ENCODE measurements at regions not wholly inside any gene's neighbourhood (a gene's known extent, or its start where the extent isn't known, plus 50 kb on each side); places are given as distances from the start of the nearest gene placed in this dataset.
"Not testable (repeated sequence)": the region's sequence is repeated elsewhere in the genome, so short reads cannot be mapped to it uniquely, and the experiment has no call there.

DNA sequence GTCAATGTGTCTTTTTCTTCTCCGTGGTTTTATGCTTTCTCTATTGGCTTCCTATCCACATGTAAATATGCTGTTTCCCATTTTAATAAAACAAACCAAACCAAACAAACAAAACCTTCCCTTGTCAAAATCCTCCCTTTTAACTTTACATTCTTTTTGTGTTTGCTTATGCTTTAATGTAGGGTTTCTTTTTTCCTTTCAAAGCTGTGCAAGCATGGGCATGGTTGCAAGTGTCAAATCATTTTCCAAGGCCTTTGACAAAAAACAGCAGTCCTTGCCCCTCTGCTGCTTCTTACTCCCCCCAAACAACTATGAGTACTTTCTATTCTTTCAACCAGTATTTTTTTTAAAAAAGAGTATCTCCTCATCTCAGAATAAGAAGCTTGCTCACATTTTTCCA, 66.0 kb upstream of the ACYP2 start:
- Mint-ChIP-seq H3K27ac (no peak overlapping the region), H3K9me3 (peaks cover 6% of the 10 kb centered on the region), H3K36me3 (peaks cover 9% of the 10 kb centered on the region), H3K4me1 (ENCODE audit: low read depth) (peaks cover 30% of the 10 kb centered on the region), H3K27me3 (no peaks in the 10 kb centered on the region), H3K4me3 (no peak overlapping the region)
- CTCF ChIA-PET: interaction anchor here (0.6 kb wide), 1 partner anchor 160 kb away, joined by 4 read pairs; no protein-coding TSS in a partner anchor
- POLR2A ChIA-PET: no interaction called here
- no peak for DNase-seq
- intact Hi-C loops (cut with micrococcal nuclease): no loop called here

GRCh38 chr2:54048896-54049295, 66.5 kb upstream of the ACYP2 start:
- H3K36me3 Mint-ChIP-seq; H3K4me3 Mint-ChIP-seq; H3K9me3 Mint-ChIP-seq; DNase-seq; H3K27ac Mint-ChIP-seq; intact Hi-C loops (cut with micrococcal nuclease); H3K27me3 Mint-ChIP-seq; POLR2A ChIA-PET: not testable (repeated sequence)
- peaks cover 26% of the 10 kb centered on the region for H3K4me1 Mint-ChIP-seq (ENCODE audit: low read depth)
- CTCF ChIA-PET: interaction anchor here (0.6 kb wide), 1 partner anchor 159 kb away, joined by 4 read pairs; no protein-coding TSS in a partner anchor

DNA sequence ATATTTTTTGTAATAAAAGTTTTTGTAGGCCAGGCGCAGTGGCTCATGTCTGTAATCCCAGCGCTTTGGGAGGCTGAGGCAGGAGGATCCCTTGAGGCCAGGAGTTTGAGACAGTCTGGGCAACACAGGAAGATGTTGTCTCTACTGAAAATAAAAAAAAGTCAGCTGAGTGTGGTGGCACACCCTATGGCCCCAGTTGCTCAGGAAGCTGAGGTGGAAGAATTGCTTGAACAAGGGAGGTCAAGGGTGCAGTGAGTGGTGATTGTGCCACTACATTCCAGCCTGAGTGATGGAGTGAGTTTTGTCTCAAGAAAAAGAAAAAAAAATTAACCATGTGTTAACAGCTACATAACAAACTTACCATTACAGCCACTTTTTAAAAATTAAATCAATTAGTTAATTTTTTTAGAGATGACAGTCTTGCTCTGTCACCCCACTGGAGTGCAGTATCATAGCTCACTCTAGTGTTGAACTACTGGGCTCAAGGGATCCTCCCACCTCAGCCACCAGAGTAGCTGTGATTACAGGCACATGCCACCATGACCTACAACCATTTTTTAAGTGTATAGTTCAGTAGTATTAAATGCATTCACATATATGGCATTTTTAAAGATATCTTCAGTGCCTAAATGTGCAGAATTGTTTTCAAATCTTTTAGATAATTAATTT, 67.2 kb upstream of the ACYP2 start:
- H3K4me3 Mint-ChIP-seq: no peak overlapping the region
- no peaks in the 10 kb centered on the region for H3K27me3 Mint-ChIP-seq
- DNase-seq: peak; percentile 18
- ChIA-PET POLR2A (no interaction called here), CTCF (no interaction called here)
- intact Hi-C loops (cut with micrococcal nuclease): no loop called here
- peaks cover 19% of the 10 kb centered on the region for H3K4me1 Mint-ChIP-seq (ENCODE audit: low read depth)
- peaks cover 6% of the 10 kb centered on the region for H3K9me3 Mint-ChIP-seq
- peaks cover 9% of the 10 kb centered on the region for H3K36me3 Mint-ChIP-seq
- no peak overlapping the region for H3K27ac Mint-ChIP-seq

DNA sequence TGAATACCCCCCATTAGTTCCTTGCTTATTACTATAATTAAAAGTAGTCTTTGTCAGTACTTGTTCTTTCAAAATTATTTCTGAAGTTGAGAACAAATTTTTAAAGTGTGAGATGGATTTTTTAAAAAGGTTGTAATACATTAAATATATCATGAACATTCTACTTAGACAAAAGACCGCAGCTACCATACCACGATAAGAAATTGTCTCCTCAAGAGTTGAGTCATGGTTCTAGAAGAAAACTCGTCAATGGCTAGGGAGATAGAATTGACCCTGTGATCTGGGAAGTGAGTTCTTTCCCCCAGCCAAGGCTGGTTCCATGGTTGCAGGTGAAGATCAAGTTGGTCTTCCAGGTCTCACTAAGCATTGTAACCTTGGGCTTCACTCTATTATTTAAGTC, 67.8 kb upstream of the ACYP2 start:
- peaks cover 9% of the 10 kb centered on the region for H3K36me3 Mint-ChIP-seq
- H3K4me1 Mint-ChIP-seq (ENCODE audit: low read depth): peaks cover 15% of the 10 kb centered on the region
- intact Hi-C loops (cut with micrococcal nuclease): no loop called here
- DNase-seq: no peak
- POLR2A ChIA-PET: no interaction called here
- no peak overlapping the region for H3K4me3 Mint-ChIP-seq
- H3K27ac Mint-ChIP-seq: no peak overlapping the region
- CTCF ChIA-PET: no interaction called here
- H3K27me3 Mint-ChIP-seq: no peaks in the 10 kb centered on the region
- peaks cover 6% of the 10 kb centered on the region for H3K9me3 Mint-ChIP-seq

DNA sequence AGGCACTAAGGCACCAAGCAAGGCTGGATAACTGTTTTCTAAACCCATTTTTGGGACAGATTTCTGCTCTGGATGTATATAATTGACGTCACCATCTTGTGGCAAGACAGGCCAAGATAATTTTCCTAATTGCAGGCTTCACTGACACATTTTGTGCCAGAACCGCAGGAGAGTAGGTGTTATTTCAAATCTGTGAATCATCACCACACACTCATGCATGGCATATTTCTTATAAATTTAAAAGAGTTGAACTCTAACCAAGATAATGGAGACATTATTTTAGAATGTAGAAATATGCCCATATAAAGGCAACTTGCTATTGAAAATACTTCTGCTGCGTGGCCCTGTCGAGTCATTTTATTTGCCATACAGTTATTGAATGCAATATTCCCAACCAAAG, 68.3 kb upstream of the ACYP2 start:
- intact Hi-C loops (cut with micrococcal nuclease): no loop called here
- Mint-ChIP-seq H3K9me3 (peaks cover 6% of the 10 kb centered on the region), H3K27ac (no peak overlapping the region), H3K4me3 (no peak overlapping the region), H3K27me3 (no peaks in the 10 kb centered on the region), H3K4me1 (ENCODE audit: low read depth) (peaks cover 15% of the 10 kb centered on the region), H3K36me3 (peaks cover 9% of the 10 kb centered on the region)
- ChIA-PET POLR2A (no interaction called here), CTCF (no interaction called here)
- no peak for DNase-seq

DNA sequence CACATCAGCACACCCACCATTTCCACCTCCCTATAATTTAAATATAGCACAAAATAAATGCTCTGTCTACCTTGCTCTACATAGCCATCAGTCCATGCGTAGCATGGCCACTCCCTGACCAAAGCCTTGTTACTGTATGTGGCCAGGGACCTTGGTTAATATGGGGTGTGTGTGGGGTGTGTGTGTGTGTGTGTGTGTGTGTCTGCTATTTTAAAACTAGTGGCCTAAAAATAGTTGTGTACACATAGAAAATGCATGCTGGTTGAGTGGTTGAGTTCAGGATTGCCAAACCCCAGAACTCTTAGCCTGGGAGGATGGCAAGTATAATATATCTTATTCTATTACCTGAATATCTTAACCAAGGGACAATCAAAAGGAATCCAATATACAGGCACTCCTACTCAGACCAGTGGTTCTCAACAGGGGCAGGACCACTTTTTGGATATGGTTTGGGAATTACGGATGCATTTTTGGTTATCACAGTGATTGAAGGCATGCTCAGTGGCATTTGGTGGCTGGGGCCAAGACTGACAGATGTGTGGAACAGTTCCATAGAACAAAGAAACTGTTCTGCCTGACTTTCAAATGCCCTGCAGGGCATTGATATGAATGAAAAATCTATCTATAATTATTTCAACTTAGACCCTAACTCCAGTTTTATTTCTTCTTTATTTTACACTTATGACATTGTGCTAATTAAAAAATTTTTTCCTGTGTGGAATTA, 72.3 kb upstream of the PSME4 start:
- Mint-ChIP-seq H3K4me1 (ENCODE audit: low read depth) (peaks cover 13% of the 10 kb centered on the region), H3K36me3 (peaks cover 9% of the 10 kb centered on the region), H3K9me3 (peaks cover 6% of the 10 kb centered on the region), H3K27me3 (no peaks in the 10 kb centered on the region), H3K4me3 (no peak overlapping the region), H3K27ac (no peak overlapping the region)
- ChIA-PET CTCF (no interaction called here), POLR2A (interaction anchor here (2.2 kb wide), 1 partner anchor 74 kb away, joined by 15 read pairs; no protein-coding TSS in a partner anchor)
- DNase-seq: no peak
- intact Hi-C loops (cut with micrococcal nuclease): loop anchor here (5.0 kb wide), 1 partner anchor 256 kb away; the partner anchor contains the start of genes ASB3 and ERLEC1

GRCh38 chr2:54042341-54042740, 71.5 kb upstream of the PSME4 start:
- H3K4me1 Mint-ChIP-seq (ENCODE audit: low read depth): peaks cover 9% of the 10 kb centered on the region
- H3K36me3 Mint-ChIP-seq: peaks cover 9% of the 10 kb centered on the region
- H3K4me3 Mint-ChIP-seq: no peak overlapping the region
- no peaks in the 10 kb centered on the region for H3K27me3 Mint-ChIP-seq
- no peak for DNase-seq
- peaks cover 6% of the 10 kb centered on the region for H3K9me3 Mint-ChIP-seq
- CTCF ChIA-PET: no interaction called here
- intact Hi-C loops (cut with micrococcal nuclease): loop anchor here (5.0 kb wide), 1 partner anchor 255 kb away; the partner anchor contains the start of genes ASB3 and ERLEC1
- no peak overlapping the region for H3K27ac Mint-ChIP-seq
- POLR2A ChIA-PET: interaction anchor here (2.2 kb wide), 1 partner anchor 73 kb away, joined by 15 read pairs; no protein-coding TSS in a partner anchor

- POLR2A ChIA-PET: interaction anchor here (1.4 to 2.2 kb wide), 2 partner anchors 46 to 72 kb away, joined by 4 to 15 read pairs; no protein-coding TSS in a partner anchor
- H3K27ac Mint-ChIP-seq: no peak overlapping the region
- intact Hi-C loops (cut with micrococcal nuclease): loop anchor here (1.0 to 5.0 kb wide), 5 partner anchors 13 to 254 kb away; partner anchors contain the start of genes ASB3 and ERLEC1
- H3K27me3 Mint-ChIP-seq: no peaks in the 10 kb centered on the region
- H3K36me3 Mint-ChIP-seq: peaks cover 9% of the 10 kb centered on the region
- DNase-seq: peak; percentile 79
- peaks cover 6% of the 10 kb centered on the region for H3K9me3 Mint-ChIP-seq
- CTCF ChIA-PET: no interaction called here
- no peak overlapping the region for H3K4me3 Mint-ChIP-seq
- peaks cover 3% of the 10 kb centered on the region for H3K4me1 Mint-ChIP-seq (ENCODE audit: low read depth)
Observed at GRCh38 chr2:54041135-54041534, 70.3 kb upstream of the PSME4 start.

DNA sequence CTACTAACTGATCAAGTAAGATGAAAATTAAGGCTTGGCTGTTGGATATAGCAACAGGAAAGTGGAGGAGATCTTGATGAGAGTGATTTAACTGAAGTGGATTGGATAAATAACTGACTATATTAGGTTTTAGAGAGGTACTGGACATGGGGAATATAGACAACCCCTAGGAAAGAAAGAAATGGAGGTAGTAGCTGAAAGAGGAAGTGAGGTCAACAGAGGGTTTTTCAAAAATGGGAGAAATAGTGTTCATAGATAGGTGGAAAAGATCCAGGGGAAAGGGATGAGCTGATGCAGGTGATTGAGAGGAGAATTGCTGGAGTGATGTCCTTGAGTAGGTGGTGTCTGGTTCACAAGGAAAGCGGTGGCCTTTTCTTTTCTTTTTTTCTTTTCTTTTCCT, 69.9 kb upstream of the PSME4 start:
- DNase-seq: no peak
- peaks cover 9% of the 10 kb centered on the region for H3K36me3 Mint-ChIP-seq
- intact Hi-C loops (cut with micrococcal nuclease): loop anchor here (1.0 to 5.0 kb wide), 5 partner anchors 14 to 253 kb away; partner anchors contain the start of genes ASB3 and ERLEC1
- no peaks in the 10 kb centered on the region for H3K27me3 Mint-ChIP-seq
- no peak overlapping the region for H3K4me3 Mint-ChIP-seq
- POLR2A ChIA-PET: interaction anchor here (1.4 to 2.2 kb wide), 2 partner anchors 46 to 71 kb away, joined by 4 to 15 read pairs; no protein-coding TSS in a partner anchor
- no peak overlapping the region for H3K27ac Mint-ChIP-seq
- H3K4me1 Mint-ChIP-seq (ENCODE audit: low read depth): peaks cover 3% of the 10 kb centered on the region
- CTCF ChIA-PET: no interaction called here
- peaks cover 6% of the 10 kb centered on the region for H3K9me3 Mint-ChIP-seq

DNA sequence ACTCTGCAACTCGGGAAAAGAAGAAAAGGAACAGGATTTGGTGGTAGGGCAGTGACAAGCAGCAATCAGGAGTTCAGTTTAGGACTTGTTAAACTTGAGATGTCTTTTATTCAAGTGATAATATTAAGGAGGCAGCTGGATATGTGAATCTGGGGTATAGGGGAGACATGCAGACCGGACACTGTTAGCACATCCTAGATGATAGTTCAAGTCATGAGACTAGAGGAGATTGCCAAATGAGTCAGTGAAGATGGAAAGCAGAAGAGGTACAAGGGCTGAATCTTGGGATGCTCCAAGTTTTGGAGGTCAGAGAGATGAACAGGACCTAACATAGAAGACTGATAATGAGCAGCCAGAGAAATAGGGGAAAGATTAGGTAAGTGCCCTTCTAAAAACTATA, 69.5 kb upstream of the PSME4 start:
- Mint-ChIP-seq H3K4me3 (no peak overlapping the region), H3K36me3 (peaks cover 8% of the 10 kb centered on the region), H3K27me3 (no peaks in the 10 kb centered on the region), H3K4me1 (ENCODE audit: low read depth) (peaks cover 3% of the 10 kb centered on the region), H3K27ac (no peak overlapping the region), H3K9me3 (peaks cover 5% of the 10 kb centered on the region)
- CTCF ChIA-PET: no interaction called here
- no peak for DNase-seq
- intact Hi-C loops (cut with micrococcal nuclease): loop anchor here (5.0 kb wide), 1 partner anchor 253 kb away; the partner anchor contains the start of genes ASB3 and ERLEC1
- POLR2A ChIA-PET: no interaction called here

GRCh38 chr2:54038835-54039234, 68.0 kb upstream of the PSME4 start:
- H3K9me3 Mint-ChIP-seq: no peaks in the 10 kb centered on the region
- no peak overlapping the region for H3K4me3 Mint-ChIP-seq
- ChIA-PET CTCF (no interaction called here), POLR2A (interaction anchor here (0.6 kb wide), 1 partner anchor 34 kb away, joined by 3 read pairs; no protein-coding TSS in a partner anchor)
- H3K4me1 Mint-ChIP-seq (ENCODE audit: low read depth): peaks cover 3% of the 10 kb centered on the region
- no peak overlapping the region for H3K27ac Mint-ChIP-seq
- H3K36me3 Mint-ChIP-seq: peaks cover 3% of the 10 kb centered on the region
- intact Hi-C loops (cut with micrococcal nuclease): no loop called here
- no peaks in the 10 kb centered on the region for H3K27me3 Mint-ChIP-seq
- no peak for DNase-seq

GRCh38 chr2:54031288-54031687, 60.5 kb upstream of the PSME4 start:
- H3K9me3 Mint-ChIP-seq; H3K36me3 Mint-ChIP-seq; CTCF ChIA-PET; H3K4me3 Mint-ChIP-seq; POLR2A ChIA-PET; H3K4me1 Mint-ChIP-seq (ENCODE audit: low read depth); H3K27ac Mint-ChIP-seq; DNase-seq; intact Hi-C loops (cut with micrococcal nuclease); H3K27me3 Mint-ChIP-seq: not testable (repeated sequence)
